NCI-H460 (cell line): ENCODE measurements at regions not wholly inside any gene's neighbourhood (a gene's known extent, or its start where the extent isn't known, plus 50 kb on each side); places are given as distances from the start of the nearest gene placed in this dataset.
A peak's percentile ranks its signal among the peaks of the same experiment; 100 is the strongest.

Experiments used
- DNase-seq: peaks from one replicate; pipeline ENCODE4 v3.0.0-alpha.2; 2016; ENCODE audit warnings: low read depth; ENCODE audit errors: extremely low read depth

- DNase-seq: no peak
Measured at GRCh38 chr3:106018102-106018501, 149.3 kb upstream of the CBLB start.

- no peak for DNase-seq
Measured at GRCh38 chr3:106018929-106019550, 150.2 kb upstream of the CBLB start.

GRCh38 chr3:106022913-106023312, 154.1 kb upstream of the CBLB start:
- no peak for DNase-seq

GRCh38 chr3:106025151-106025722, 156.4 kb upstream of the CBLB start:
- no peak for DNase-seq

GRCh38 chr3:106029954-106030626, 161.3 kb upstream of the CBLB start:
- DNase-seq: peak; percentile 6

- no peak for DNase-seq
Measured at GRCh38 chr3:106030627-106030963, 161.8 kb upstream of the CBLB start.

- no peak for DNase-seq
Measured at GRCh38 chr3:106032479-106032878, 163.7 kb upstream of the CBLB start.

GRCh38 chr3:106033654-106034053, 164.8 kb upstream of the CBLB start:
- no peak for DNase-seq

- DNase-seq: no peak
Measured at GRCh38 chr3:106034313-106034712, 165.5 kb upstream of the CBLB start.

- DNase-seq: no peak
Measured at GRCh38 chr3:106035619-106036018, 166.8 kb upstream of the CBLB start.

GRCh38 chr3:106036696-106037095, 167.9 kb upstream of the CBLB start:
- no peak for DNase-seq

GRCh38 chr3:106047221-106047620, 178.4 kb upstream of the CBLB start:
- no peak for DNase-seq

- DNase-seq: no peak
Measured at GRCh38 chr3:106048946-106049481, 180.2 kb upstream of the CBLB start.

- DNase-seq: no peak
Measured at GRCh38 chr3:106049821-106050220, 181.0 kb upstream of the CBLB start.

GRCh38 chr3:106056931-106057330, 188.1 kb upstream of the CBLB start:
- no peak for DNase-seq

- no peak for DNase-seq
Measured at GRCh38 chr3:106058475-106058874, 189.7 kb upstream of the CBLB start.

GRCh38 chr3:106059953-106060517, 191.2 kb upstream of the CBLB start:
- no peak for DNase-seq

GRCh38 chr3:106063909-106064308, 195.1 kb upstream of the CBLB start:
- no peak for DNase-seq

GRCh38 chr3:106065831-106066230, 197.0 kb upstream of the CBLB start:
- DNase-seq: no peak

- DNase-seq: no peak
Measured at GRCh38 chr3:106067711-106068110, 198.9 kb upstream of the CBLB start.

GRCh38 chr3:106068381-106068780, 199.6 kb upstream of the CBLB start:
- no peak for DNase-seq

GRCh38 chr3:106068795-106069194, 200.0 kb upstream of the CBLB start:
- DNase-seq: no peak
